ENCODE measurements at regions not wholly inside any gene's neighbourhood (a gene's known extent, or its start where the extent isn't known, plus 50 kb on each side); places are given as distances from the start of the nearest gene placed in this dataset.

- Mint-ChIP-seq H3K4me3 (no peak overlapping the region), H3K36me3 (no peaks in the 10 kb centered on the region), H3K4me1 (no peaks in the 10 kb centered on the region), H3K27me3 (peaks cover 4% of the 10 kb centered on the region), H3K27ac (no peak overlapping the region), H3K9me3 (no peaks in the 10 kb centered on the region)
- CTCF ChIA-PET: no interaction called here
- no peak for DNase-seq
Observed at GRCh38 chr10:10779511-10779910, 238.2 kb upstream of the CELF2 start.

- CTCF ChIA-PET: no interaction called here
Observed at GRCh38 chr10:10780746-10781145, 236.9 kb upstream of the CELF2 start.

GRCh38 chr10:10782603-10783002 lies 235.1 kb upstream of the CELF2 start:
- Mint-ChIP-seq H3K9me3 (no peaks in the 10 kb centered on the region), H3K27ac (no peak overlapping the region), H3K4me3 (no peak overlapping the region), H3K27me3 (peaks cover 4% of the 10 kb centered on the region), H3K36me3 (no peaks in the 10 kb centered on the region), H3K4me1 (no peaks in the 10 kb centered on the region)
- DNase-seq: no peak
- CTCF ChIA-PET: no interaction called here

More at GRCh38 chr10:10780746-10781145, 236.9 kb upstream of the CELF2 start:
- H3K36me3 Mint-ChIP-seq: no peaks in the 10 kb centered on the region
- H3K4me3 Mint-ChIP-seq: no peak overlapping the region
- DNase-seq: no peak
- H3K4me1 Mint-ChIP-seq: no peaks in the 10 kb centered on the region
- H3K27me3 Mint-ChIP-seq: peaks cover 4% of the 10 kb centered on the region
- no peaks in the 10 kb centered on the region for H3K9me3 Mint-ChIP-seq
- H3K27ac Mint-ChIP-seq: no peak overlapping the region

GRCh38 chr10:10785627-10786026 lies 232.0 kb upstream of the CELF2 start:
- Mint-ChIP-seq H3K27me3 (peaks cover 4% of the 10 kb centered on the region), H3K4me1 (no peaks in the 10 kb centered on the region), H3K36me3 (no peaks in the 10 kb centered on the region), H3K27ac (no peak overlapping the region), H3K4me3 (no peak overlapping the region), H3K9me3 (no peaks in the 10 kb centered on the region)
- no peak for DNase-seq
- CTCF ChIA-PET: no interaction called here

GRCh38 chr10:10786109-10787090 lies 231.3 kb upstream of the CELF2 start:
- H3K27ac Mint-ChIP-seq: no peak overlapping the region
- no peak for DNase-seq
- H3K27me3 Mint-ChIP-seq: peaks cover 4% of the 10 kb centered on the region
- CTCF ChIA-PET: no interaction called here
- no peaks in the 10 kb centered on the region for H3K9me3 Mint-ChIP-seq
- H3K36me3 Mint-ChIP-seq: no peaks in the 10 kb centered on the region
- no peaks in the 10 kb centered on the region for H3K4me1 Mint-ChIP-seq
- no peak overlapping the region for H3K4me3 Mint-ChIP-seq

- Mint-ChIP-seq H3K9me3 (no peaks in the 10 kb centered on the region), H3K27me3 (peaks cover 8% of the 10 kb centered on the region), H3K36me3 (no peaks in the 10 kb centered on the region), H3K27ac (no peak overlapping the region), H3K4me1 (no peaks in the 10 kb centered on the region), H3K4me3 (no peak overlapping the region)
- no peak for DNase-seq
- CTCF ChIA-PET: no interaction called here
Observed at GRCh38 chr10:10787586-10787985, 230.1 kb upstream of the CELF2 start.

- Mint-ChIP-seq H3K27ac (no peak overlapping the region), H3K4me1 (no peaks in the 10 kb centered on the region), H3K36me3 (no peaks in the 10 kb centered on the region), H3K27me3 (peaks cover 12% of the 10 kb centered on the region), H3K4me3 (no peak overlapping the region), H3K9me3 (no peaks in the 10 kb centered on the region)
- DNase-seq: no peak
- CTCF ChIA-PET: no interaction called here
Observed at GRCh38 chr10:10788761-10789160, 228.9 kb upstream of the CELF2 start.

- H3K27me3 Mint-ChIP-seq: peaks cover 21% of the 10 kb centered on the region
- no peak overlapping the region for H3K27ac Mint-ChIP-seq
- H3K4me1 Mint-ChIP-seq: no peaks in the 10 kb centered on the region
- no peaks in the 10 kb centered on the region for H3K9me3 Mint-ChIP-seq
- no peak overlapping the region for H3K4me3 Mint-ChIP-seq
- no peak for DNase-seq
- no peaks in the 10 kb centered on the region for H3K36me3 Mint-ChIP-seq
- CTCF ChIA-PET: no interaction called here
Observed at GRCh38 chr10:10791869-10792268, 225.8 kb upstream of the CELF2 start.

GRCh38 chr10:10792681-10793080 lies 225.0 kb upstream of the CELF2 start:
- no peaks in the 10 kb centered on the region for H3K36me3 Mint-ChIP-seq
- H3K4me3 Mint-ChIP-seq: no peak overlapping the region
- H3K9me3 Mint-ChIP-seq: no peaks in the 10 kb centered on the region
- no peak overlapping the region for H3K27ac Mint-ChIP-seq
- H3K27me3 Mint-ChIP-seq: peaks cover 24% of the 10 kb centered on the region
- no peaks in the 10 kb centered on the region for H3K4me1 Mint-ChIP-seq
- DNase-seq: no peak
- CTCF ChIA-PET: no interaction called here

- DNase-seq: no peak
- H3K27me3 Mint-ChIP-seq: peaks cover 26% of the 10 kb centered on the region
- H3K9me3 Mint-ChIP-seq: no peaks in the 10 kb centered on the region
- H3K36me3 Mint-ChIP-seq: no peaks in the 10 kb centered on the region
- H3K4me3 Mint-ChIP-seq: no peak overlapping the region
- CTCF ChIA-PET: no interaction called here
- no peak overlapping the region for H3K27ac Mint-ChIP-seq
- H3K4me1 Mint-ChIP-seq: no peaks in the 10 kb centered on the region
Observed at GRCh38 chr10:10794046-10794445, 223.6 kb upstream of the CELF2 start.

- H3K36me3 Mint-ChIP-seq: no peaks in the 10 kb centered on the region
- H3K4me1 Mint-ChIP-seq: no peaks in the 10 kb centered on the region
- no peak overlapping the region for H3K4me3 Mint-ChIP-seq
- H3K27ac Mint-ChIP-seq: no peak overlapping the region
- no peaks in the 10 kb centered on the region for H3K9me3 Mint-ChIP-seq
- H3K27me3 Mint-ChIP-seq: peaks cover 26% of the 10 kb centered on the region
- no peak for DNase-seq
- CTCF ChIA-PET: no interaction called here
Observed at GRCh38 chr10:10794791-10795191, 222.9 kb upstream of the CELF2 start.

- Mint-ChIP-seq H3K9me3 (no peaks in the 10 kb centered on the region), H3K27ac (no peak overlapping the region), H3K36me3 (no peaks in the 10 kb centered on the region), H3K4me1 (no peaks in the 10 kb centered on the region), H3K27me3 (peaks cover 26% of the 10 kb centered on the region), H3K4me3 (no peak overlapping the region)
- DNase-seq: no peak
- CTCF ChIA-PET: no interaction called here
Observed at GRCh38 chr10:10796061-10796773, 221.5 kb upstream of the CELF2 start.

GRCh38 chr10:10796774-10797415 lies 220.8 kb upstream of the CELF2 start:
- peaks cover 26% of the 10 kb centered on the region for H3K27me3 Mint-ChIP-seq
- H3K27ac Mint-ChIP-seq: no peak overlapping the region
- H3K4me3 Mint-ChIP-seq: no peak overlapping the region
- CTCF ChIA-PET: no interaction called here
- H3K4me1 Mint-ChIP-seq: no peaks in the 10 kb centered on the region
- no peak for DNase-seq
- H3K9me3 Mint-ChIP-seq: no peaks in the 10 kb centered on the region
- H3K36me3 Mint-ChIP-seq: no peaks in the 10 kb centered on the region

- H3K4me1 Mint-ChIP-seq: no peaks in the 10 kb centered on the region
- no peaks in the 10 kb centered on the region for H3K36me3 Mint-ChIP-seq
- peaks cover 22% of the 10 kb centered on the region for H3K27me3 Mint-ChIP-seq
Observed at GRCh38 chr10:10797513-10797912, 220.2 kb upstream of the CELF2 start.

More at GRCh38 chr10:10797513-10797912, 220.2 kb upstream of the CELF2 start:
- Mint-ChIP-seq H3K9me3 (no peaks in the 10 kb centered on the region), H3K4me3 (no peak overlapping the region), H3K27ac (no peak overlapping the region)
- no peak for DNase-seq
- CTCF ChIA-PET: no interaction called here

All from activated naive CD4-positive, alpha-beta T cell treated with anti-CD3 and anti-CD28 coated beads, Interleukin-2, amount 10 ng/mL, durations not matched to agents 7 days and 5 days (primary cell).